ENCODE measurements at regions not wholly inside any gene's neighbourhood (a gene's known extent, or its start where the extent isn't known, plus 50 kb on each side); places are given as distances from the start of the nearest gene placed in this dataset.

DNA sequence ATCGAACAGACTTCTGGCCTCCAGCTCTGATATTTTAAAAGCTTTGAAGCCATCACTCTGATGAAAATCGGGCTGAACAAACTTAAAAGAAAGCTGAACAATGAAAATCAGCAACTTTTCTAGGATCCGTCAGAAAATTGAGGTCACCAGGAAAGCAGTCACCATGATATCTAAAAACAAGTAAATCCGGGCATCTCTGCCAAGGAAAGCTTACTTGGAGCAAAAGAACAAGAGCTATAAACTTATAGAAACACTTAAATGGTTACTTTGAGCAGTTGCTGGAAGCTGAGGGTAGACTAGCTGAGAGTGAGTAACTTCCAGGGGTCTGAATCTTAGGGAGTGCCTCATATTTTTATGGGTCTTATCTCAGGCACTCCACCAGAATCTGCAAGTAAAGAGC is 1043.0 kb upstream of the CDH18 start:
- Histone ChIP-seq H3K4me1 (ENCODE audit: control insufficient read depth, extremely low read depth, insufficient read depth, low read length) (no peaks in the 10 kb centered on the region), H3K4me2 (ENCODE audit: extremely low read depth, insufficient read depth, low read length) (no peak overlapping the region), H3K36me3 (ENCODE audit: control insufficient read depth, insufficient read depth, low read length) (no peaks in the 10 kb centered on the region), H3K9ac (ENCODE audit: insufficient read depth, low read length) (no peak overlapping the region), H3K27ac (ENCODE audit: insufficient read depth, low read length) (no peak overlapping the region), H3K79me2 (ENCODE audit: control insufficient read depth, insufficient read depth, low read length) (no peaks in the 10 kb centered on the region), H3K4me3 (replicated peaks in 1 of 4; ENCODE audit: control extremely low read depth in 1 of 4, insufficient read depth in 1 of 4, low read depth in 3 of 4, low read length in 4 of 4) (no peak overlapping the region), H3K9me3 (ENCODE audit: control insufficient read depth, insufficient read depth, low read depth, low read length) (no peaks in the 10 kb centered on the region), H3K27me3 (ENCODE audit: control insufficient read depth, insufficient read depth, low read length) (no peaks in the 10 kb centered on the region), H4K20me1 (ENCODE audit: control insufficient read depth, extremely low read depth, insufficient read depth, low read length) (no peaks in the 10 kb centered on the region), H2AFZ (ENCODE audit: low read length) (no peak overlapping the region)
- no peak for TF ChIP-seq EZH2 (IDR thresholded peaks at IDR 0.05; ENCODE audit: low read length, missing control alignments)
- TF ChIP-seq CTCF (conservative IDR thresholded peaks at IDR 0.05 in 1 of 2, IDR thresholded peaks at IDR 0.05 in 1 of 2; ENCODE audit: low read depth in 1 of 2, low read length in 2 of 2), result no peak
- DNase-seq (ENCODE audit: low read depth in 2 of 2), result no peak

DNA sequence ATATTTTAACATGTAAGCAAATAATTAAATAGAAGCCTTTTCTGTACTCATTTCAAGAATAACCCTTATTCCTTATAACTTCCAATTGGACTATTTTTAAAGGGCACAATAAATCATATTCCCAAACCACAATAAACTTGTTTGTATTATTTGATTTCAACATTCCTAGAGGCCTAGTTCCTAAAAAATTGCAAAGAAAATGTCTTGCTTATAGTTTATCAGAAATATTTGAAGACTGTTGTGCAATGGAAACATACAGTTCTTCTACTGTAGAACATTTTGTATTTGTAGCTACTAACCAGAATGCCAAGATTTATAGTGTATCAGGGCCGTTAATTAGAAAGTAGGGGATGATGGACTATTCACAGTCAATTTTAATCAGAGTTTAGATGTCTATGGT is 1037.0 kb upstream of the CDH18 start:
- H3K9me3 ChIP-seq (ENCODE audit: control insufficient read depth, insufficient read depth, low read depth, low read length), result no peaks in the 10 kb centered on the region
- TF ChIP-seq CTCF (conservative IDR thresholded peaks at IDR 0.05 in 1 of 2, IDR thresholded peaks at IDR 0.05 in 1 of 2; ENCODE audit: low read depth in 1 of 2, low read length in 2 of 2) (no peak), EZH2 (IDR thresholded peaks at IDR 0.05; ENCODE audit: low read length, missing control alignments) (no peak)
- H3K4me3 ChIP-seq (replicated peaks in 1 of 4; ENCODE audit: control extremely low read depth in 1 of 4, insufficient read depth in 1 of 4, low read depth in 3 of 4, low read length in 4 of 4), result no peak overlapping the region
- H3K79me2 ChIP-seq (ENCODE audit: control insufficient read depth, insufficient read depth, low read length), result no peaks in the 10 kb centered on the region
- no peak overlapping the region for H3K4me2 ChIP-seq (ENCODE audit: extremely low read depth, insufficient read depth, low read length)
- no peaks in the 10 kb centered on the region for H3K27me3 ChIP-seq (ENCODE audit: control insufficient read depth, insufficient read depth, low read length)
- no peaks in the 10 kb centered on the region for H3K4me1 ChIP-seq (ENCODE audit: control insufficient read depth, extremely low read depth, insufficient read depth, low read length)
- no peaks in the 10 kb centered on the region for H3K36me3 ChIP-seq (ENCODE audit: control insufficient read depth, insufficient read depth, low read length)
- no peak overlapping the region for H3K9ac ChIP-seq (ENCODE audit: insufficient read depth, low read length)
- H2AFZ ChIP-seq (ENCODE audit: low read length), result no peak overlapping the region
- H4K20me1 ChIP-seq (ENCODE audit: control insufficient read depth, extremely low read depth, insufficient read depth, low read length), result no peaks in the 10 kb centered on the region
- peak in 1 of 2 donors; percentile 69 for DNase-seq (ENCODE audit: low read depth in 2 of 2)
- no peak overlapping the region for H3K27ac ChIP-seq (ENCODE audit: insufficient read depth, low read length)

GRCh38 chr5:21013237-21013636 is 1025.2 kb upstream of the CDH18 start:
- Histone ChIP-seq H3K4me1 (ENCODE audit: control insufficient read depth, extremely low read depth, insufficient read depth, low read length) (no peaks in the 10 kb centered on the region), H3K27me3 (ENCODE audit: control insufficient read depth, insufficient read depth, low read length) (no peaks in the 10 kb centered on the region), H3K79me2 (ENCODE audit: control insufficient read depth, insufficient read depth, low read length) (no peaks in the 10 kb centered on the region), H3K27ac (ENCODE audit: insufficient read depth, low read length) (no peak overlapping the region), H3K9me3 (ENCODE audit: control insufficient read depth, insufficient read depth, low read depth, low read length) (no peaks in the 10 kb centered on the region), H3K4me3 (replicated peaks in 1 of 4; ENCODE audit: control extremely low read depth in 1 of 4, insufficient read depth in 1 of 4, low read depth in 3 of 4, low read length in 4 of 4) (no peak overlapping the region), H2AFZ (ENCODE audit: low read length) (no peak overlapping the region), H3K4me2 (ENCODE audit: extremely low read depth, insufficient read depth, low read length) (no peak overlapping the region), H3K9ac (ENCODE audit: insufficient read depth, low read length) (no peak overlapping the region), H3K36me3 (ENCODE audit: control insufficient read depth, insufficient read depth, low read length) (no peaks in the 10 kb centered on the region), H4K20me1 (ENCODE audit: control insufficient read depth, extremely low read depth, insufficient read depth, low read length) (no peaks in the 10 kb centered on the region)
- no peak for TF ChIP-seq EZH2 (IDR thresholded peaks at IDR 0.05; ENCODE audit: low read length, missing control alignments)
- no peak for TF ChIP-seq CTCF (conservative IDR thresholded peaks at IDR 0.05 in 1 of 2, IDR thresholded peaks at IDR 0.05 in 1 of 2; ENCODE audit: low read depth in 1 of 2, low read length in 2 of 2)
- DNase-seq (ENCODE audit: low read depth in 2 of 2), result no peak

Measured in fibroblast of lung (primary cell).